Activated T-cell treated with anti-CD3 and anti-CD28 coated beads, Interleukin-2, amount 50 U/mL, for 72 hours (primary cell): ENCODE measurements at regions not wholly inside any gene's neighbourhood (a gene's known extent, or its start where the extent isn't known, plus 50 kb on each side); places are given as distances from the start of the nearest gene placed in this dataset.

Source experiments
- ATAC-seq, 2 donors: fragments of 150-1000 bp; cut with Tn5 transposase; replicated peaks in 1 of 2; 2 replicates each; pipeline ENCODE4 v1.10.0; 2021; ENCODE audit warnings: moderate library complexity in 2 of 2, mild to moderate bottlenecking in 1 of 2
- DNase-seq, 2 donors: peaks; one replicate each; pipeline ENCODE4 v3.0.0; 2021 to 2022; ENCODE audit warnings: mixed read lengths in 1 of 2
- H3K27ac Mint-ChIP-seq: one replicate; pipeline ENCODE4 v1.8.0; 2022; ENCODE audit warnings: mild to moderate bottlenecking, moderate library complexity, mixed read lengths
- H3K27me3 Mint-ChIP-seq: one replicate; pipeline ENCODE4 v1.8.0; 2022; ENCODE audit warnings: low read depth, mixed read lengths
- H3K36me3 Mint-ChIP-seq, 2 donors: one replicate each; pipeline ENCODE4 v1.8.0; 2022; ENCODE audit warnings: mixed read lengths in 2 of 2, mild to moderate bottlenecking in 1 of 2; ENCODE audit not compliant: insufficient read depth in 2 of 2
- H3K4me1 Mint-ChIP-seq: one replicate; pipeline ENCODE4 v1.8.0; 2022; ENCODE audit warnings: low read depth, mixed read lengths
- H3K4me3 Mint-ChIP-seq, 2 donors: one replicate each; pipeline ENCODE4 v1.8.0; 2022; ENCODE audit warnings: mild to moderate bottlenecking in 2 of 2, mixed read lengths in 2 of 2, moderate library complexity in 2 of 2
- H3K9me3 Mint-ChIP-seq, 2 donors: one replicate each; pipeline ENCODE4 v1.8.0; 2022; ENCODE audit warnings: mixed read lengths in 2 of 2

GRCh38 chr12:5227708-5228373, 184.2 kb downstream of the KCNA5 start:
- Mint-ChIP-seq H3K27me3 (no peaks in the 10 kb centered on the region), H3K9me3 (peaks cover 1 to 4% of the 10 kb centered on the region in 2 donors), H3K4me3 (no peak overlapping the region), H3K27ac (no peak overlapping the region), H3K36me3 (no peaks in the 10 kb centered on the region), H3K4me1 (no peaks in the 10 kb centered on the region)
- DNase-seq (no peak), ATAC-seq (no peak)

DNA sequence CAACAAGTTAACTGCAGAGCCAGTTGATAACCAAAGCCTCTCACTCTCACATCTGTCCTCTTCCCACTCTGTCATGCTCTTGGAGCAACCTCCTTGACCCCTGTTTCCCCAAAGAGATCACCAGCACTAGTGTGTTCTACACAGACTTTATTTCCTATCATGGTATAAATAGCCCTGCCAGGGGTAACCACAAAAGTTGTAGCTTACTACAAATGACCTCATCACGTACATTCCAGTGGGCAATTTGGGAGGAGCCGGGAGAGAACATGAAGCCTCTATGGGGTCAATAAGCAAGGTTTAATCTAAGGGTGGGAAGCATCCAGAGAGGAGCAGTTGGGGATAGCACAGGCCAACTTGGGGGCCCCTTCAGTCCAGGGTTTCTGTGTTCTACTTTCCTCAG, 186.5 kb downstream of the KCNA5 start:
- H3K4me1 Mint-ChIP-seq = no peaks in the 10 kb centered on the region
- H3K27ac Mint-ChIP-seq = no peak overlapping the region
- H3K27me3 Mint-ChIP-seq = peaks cover 10% of the 10 kb centered on the region
- no peak for DNase-seq
- H3K4me3 Mint-ChIP-seq = no peak overlapping the region
- peaks cover 1 to 4% of the 10 kb centered on the region in 2 donors for H3K9me3 Mint-ChIP-seq
- no peak for ATAC-seq
- H3K36me3 Mint-ChIP-seq = no peaks in the 10 kb centered on the region

- ATAC-seq = no peak
- DNase-seq = no peak
- H3K27me3 Mint-ChIP-seq = peaks cover 10% of the 10 kb centered on the region
- H3K4me3 Mint-ChIP-seq = no peak overlapping the region
- no peak overlapping the region for H3K27ac Mint-ChIP-seq
- H3K9me3 Mint-ChIP-seq = peaks cover 0 to 4% of the 10 kb centered on the region in 2 donors
- H3K36me3 Mint-ChIP-seq = no peaks in the 10 kb centered on the region
- no peaks in the 10 kb centered on the region for H3K4me1 Mint-ChIP-seq
Measured at GRCh38 chr12:5230861-5231260, 187.2 kb downstream of the KCNA5 start.

DNA sequence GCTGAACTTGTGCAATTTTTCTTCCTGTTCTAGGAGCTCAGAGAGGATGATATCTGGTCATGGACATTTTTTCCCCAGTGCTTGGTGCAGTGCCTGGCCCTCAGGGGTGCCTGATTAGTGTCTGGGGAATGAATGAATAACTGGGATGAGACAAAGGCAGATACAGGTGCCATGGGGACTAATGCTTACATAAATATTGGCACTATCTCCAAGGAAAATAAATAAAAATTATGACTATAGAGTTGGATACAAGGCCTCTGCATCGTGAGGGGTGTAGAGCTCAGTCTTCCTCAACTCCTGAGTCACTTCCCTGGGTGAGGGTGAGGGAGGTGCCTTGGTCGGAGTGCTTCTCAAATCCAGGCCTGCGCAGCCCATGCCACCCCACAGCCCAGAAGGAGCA, 188.6 kb downstream of the KCNA5 start:
- H3K27ac Mint-ChIP-seq = no peak overlapping the region
- DNase-seq = no peak
- H3K4me1 Mint-ChIP-seq = no peaks in the 10 kb centered on the region
- H3K4me3 Mint-ChIP-seq = no peak overlapping the region
- H3K36me3 Mint-ChIP-seq = no peaks in the 10 kb centered on the region
- ATAC-seq = no peak
- H3K9me3 Mint-ChIP-seq = peaks cover 0 to 4% of the 10 kb centered on the region in 2 donors
- peaks cover 10% of the 10 kb centered on the region for H3K27me3 Mint-ChIP-seq

GRCh38 chr12:5232826-5233500, 189.3 kb downstream of the KCNA5 start:
- Mint-ChIP-seq H3K4me3 (no peak overlapping the region), H3K36me3 (no peaks in the 10 kb centered on the region), H3K9me3 (peaks cover 0 to 4% of the 10 kb centered on the region in 2 donors), H3K27ac (no peak overlapping the region), H3K27me3 (peaks cover 10% of the 10 kb centered on the region), H3K4me1 (no peaks in the 10 kb centered on the region)
- DNase-seq (no peak), ATAC-seq (no peak)

GRCh38 chr12:5236022-5236640, 192.5 kb downstream of the KCNA5 start:
- DNase-seq (no peak), ATAC-seq (no peak)
- Mint-ChIP-seq H3K27me3 (peaks cover 18% of the 10 kb centered on the region), H3K36me3 (no peaks in the 10 kb centered on the region), H3K9me3 (peaks cover 0 to 3% of the 10 kb centered on the region in 2 donors), H3K4me1 (no peaks in the 10 kb centered on the region), H3K27ac (no peak overlapping the region), H3K4me3 (no peak overlapping the region)

DNA sequence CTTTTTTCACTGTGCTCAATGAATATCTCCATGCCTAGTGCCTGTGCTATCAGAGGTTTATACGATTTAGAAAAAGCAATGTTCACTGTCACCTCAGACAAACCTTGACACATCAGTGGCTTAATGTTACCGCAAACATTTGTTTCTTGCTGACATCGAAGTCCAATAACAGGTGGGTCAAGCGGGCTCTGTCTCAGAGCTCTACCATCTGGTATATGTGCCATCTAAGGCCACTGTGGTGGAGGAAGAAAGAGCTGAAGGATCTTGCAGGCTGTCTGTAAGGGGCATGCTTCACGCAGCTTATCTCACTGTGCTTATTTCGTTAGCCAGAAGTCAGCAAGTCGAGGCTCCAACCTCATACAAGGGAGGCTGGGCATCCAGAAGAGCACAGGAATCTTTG, 189.5 kb upstream of the NTF3 start:
- Mint-ChIP-seq H3K4me3 (no peak overlapping the region), H3K27me3 (peaks cover 14% of the 10 kb centered on the region), H3K9me3 (peaks cover 0 to 3% of the 10 kb centered on the region in 2 donors), H3K27ac (no peak overlapping the region), H3K4me1 (no peaks in the 10 kb centered on the region), H3K36me3 (no peaks in the 10 kb centered on the region)
- ATAC-seq (no peak), DNase-seq (no peak)

DNA sequence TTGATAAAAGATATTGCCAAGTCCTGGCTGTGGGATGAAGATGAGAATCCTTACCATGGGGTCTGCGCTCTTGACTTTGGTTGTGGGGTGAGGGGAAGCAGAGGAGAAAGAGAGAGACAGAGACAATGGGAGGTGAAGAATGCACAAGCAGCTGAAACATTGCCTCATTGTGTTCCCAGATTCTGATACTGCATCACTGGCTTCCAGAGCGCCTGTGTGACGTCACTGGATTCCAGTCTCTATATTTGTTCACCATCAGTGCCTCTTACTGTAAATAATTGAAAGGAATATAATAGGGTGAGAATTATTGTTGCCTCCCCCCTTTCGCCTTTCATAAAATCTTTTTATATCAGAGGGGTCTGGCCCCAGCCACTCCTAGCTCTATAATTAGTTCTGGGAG, 188.9 kb upstream of the NTF3 start:
- H3K4me3 Mint-ChIP-seq = no peak overlapping the region
- H3K27ac Mint-ChIP-seq = no peak overlapping the region
- H3K4me1 Mint-ChIP-seq = no peaks in the 10 kb centered on the region
- no peaks in the 10 kb centered on the region for H3K36me3 Mint-ChIP-seq
- no peak for ATAC-seq
- peaks cover 14% of the 10 kb centered on the region for H3K27me3 Mint-ChIP-seq
- DNase-seq = no peak
- peaks cover 0 to 3% of the 10 kb centered on the region in 2 donors for H3K9me3 Mint-ChIP-seq

DNA sequence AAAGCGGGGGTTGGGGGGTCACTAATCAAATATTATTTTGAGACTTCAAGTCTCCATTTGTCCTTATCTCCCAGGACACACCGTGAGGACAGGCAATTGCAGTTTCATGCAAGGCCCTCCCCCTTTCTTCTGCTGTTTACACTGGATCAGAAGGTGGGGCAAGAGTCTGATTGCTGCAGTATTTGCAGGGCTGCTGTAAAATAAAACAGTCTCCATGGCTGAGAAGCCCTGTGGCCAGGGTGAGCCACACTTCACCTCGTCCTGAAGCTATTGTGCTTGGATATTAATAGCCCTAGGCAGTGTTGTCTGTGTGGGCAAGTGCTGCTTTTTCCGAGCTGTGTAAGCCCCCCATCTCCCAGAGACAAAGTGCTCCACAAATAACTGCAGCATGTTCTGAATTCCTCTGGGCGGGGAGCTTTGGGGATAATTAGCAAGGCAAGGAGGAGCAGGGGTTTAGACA, 187.4 kb upstream of the NTF3 start:
- peaks cover 6% of the 10 kb centered on the region for H3K27me3 Mint-ChIP-seq
- no peak for ATAC-seq
- H3K4me1 Mint-ChIP-seq = no peaks in the 10 kb centered on the region
- DNase-seq = no peak
- H3K9me3 Mint-ChIP-seq = peaks cover 0 to 3% of the 10 kb centered on the region in 2 donors
- H3K27ac Mint-ChIP-seq = no peak overlapping the region
- H3K36me3 Mint-ChIP-seq = no peaks in the 10 kb centered on the region
- H3K4me3 Mint-ChIP-seq = no peak overlapping the region

DNA sequence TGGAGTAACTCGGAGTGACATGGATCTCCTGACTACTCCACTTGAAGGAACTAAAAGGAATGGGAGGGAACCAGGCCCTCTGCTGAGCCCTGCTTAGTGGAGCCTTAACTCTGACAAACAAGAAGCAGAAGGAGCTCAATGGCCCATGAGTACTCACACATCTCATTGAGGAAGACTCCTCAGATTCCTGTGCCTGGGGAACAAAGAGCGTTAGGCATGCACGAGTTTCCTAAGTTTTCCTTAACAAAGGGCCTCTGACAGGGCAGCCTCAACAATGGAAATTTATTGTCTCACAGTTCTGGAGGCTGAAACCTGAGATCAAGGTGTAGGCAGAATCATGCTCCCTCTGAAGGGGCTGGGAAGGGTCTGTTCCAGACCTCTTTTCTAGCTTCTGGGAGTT, 185.7 kb upstream of the NTF3 start:
- Mint-ChIP-seq H3K27ac (no peak overlapping the region), H3K4me3 (no peak overlapping the region), H3K36me3 (no peaks in the 10 kb centered on the region)

DNA sequence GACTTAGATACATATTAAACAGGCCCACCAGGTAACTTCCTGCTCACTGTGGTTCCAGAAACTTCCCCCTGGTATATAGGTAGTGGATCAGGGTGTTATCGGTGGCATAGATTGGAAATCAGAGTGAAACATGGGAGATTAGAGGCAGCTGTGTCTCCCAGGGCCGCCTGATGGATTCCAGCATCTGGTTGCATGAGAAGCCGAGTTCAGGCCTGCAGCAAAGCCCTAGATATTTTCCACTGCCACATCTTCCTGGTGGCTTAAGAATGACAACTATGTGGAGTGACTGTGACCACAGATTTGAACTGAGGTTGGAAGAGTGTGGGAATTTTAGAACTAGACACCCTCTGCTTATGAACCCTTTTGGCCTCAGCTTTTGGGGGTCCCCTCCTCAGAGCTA, 184.8 kb upstream of the NTF3 start:
- Mint-ChIP-seq H3K9me3 (no peaks in the 10 kb centered on the region), H3K4me3 (no peak overlapping the region), H3K27ac (no peak overlapping the region), H3K36me3 (no peaks in the 10 kb centered on the region), H3K4me1 (no peaks in the 10 kb centered on the region), H3K27me3 (peaks cover 6% of the 10 kb centered on the region)
- DNase-seq = no peak
- ATAC-seq = no peak

More for the DNA sequence above, 185.7 kb upstream of the NTF3 start:
- no peak for DNase-seq
- Mint-ChIP-seq H3K9me3 (no peaks in the 10 kb centered on the region), H3K4me1 (no peaks in the 10 kb centered on the region), H3K27me3 (peaks cover 6% of the 10 kb centered on the region)
- no peak for ATAC-seq

- no peaks in the 10 kb centered on the region for H3K9me3 Mint-ChIP-seq
- H3K27ac Mint-ChIP-seq = no peak overlapping the region
- DNase-seq (no peak), ATAC-seq (no peak)
- H3K4me3 Mint-ChIP-seq = no peak overlapping the region
- no peaks in the 10 kb centered on the region for H3K36me3 Mint-ChIP-seq
- peaks cover 6% of the 10 kb centered on the region for H3K27me3 Mint-ChIP-seq
- no peaks in the 10 kb centered on the region for H3K4me1 Mint-ChIP-seq
Measured at GRCh38 chr12:5248230-5248629, 183.7 kb upstream of the NTF3 start.

GRCh38 chr12:5248999-5249526, 182.8 kb upstream of the NTF3 start:
- DNase-seq (no peak), ATAC-seq (no peak)
- Mint-ChIP-seq H3K27me3 (peaks cover 2% of the 10 kb centered on the region), H3K36me3 (no peaks in the 10 kb centered on the region), H3K4me3 (no peak overlapping the region), H3K9me3 (no peaks in the 10 kb centered on the region), H3K27ac (no peak overlapping the region), H3K4me1 (no peaks in the 10 kb centered on the region)
